Body of pancreas (tissue), 4 donors: ENCODE measurements at regions not wholly inside any gene's neighbourhood (a gene's known extent, or its start where the extent isn't known, plus 50 kb on each side); places are given as distances from the start of the nearest gene placed in this dataset.

Experiments
- POLR2A ChIP-seq, 3 donors: fragments of 450-650 bp; IDR thresholded peaks; one replicate each; pipeline ENCODE4 v1.6.1; 2016; ENCODE audit warnings: antibody characterized with exemption in 3 of 3, mild to moderate bottlenecking in 2 of 3
- TF ChIP-seq, protein P1 (sequence below), 7 experiments: fragments of 450-650 bp in 4 of 7; fragments of 200-600 bp in 3 of 7; sonication (generic) in 3 of 7; IDR thresholded peaks; one replicate each; pipeline ENCODE4 v1.5.1; 2016 to 2019; ENCODE audit warnings: antibody characterized with exemption in 7 of 7

DNA sequence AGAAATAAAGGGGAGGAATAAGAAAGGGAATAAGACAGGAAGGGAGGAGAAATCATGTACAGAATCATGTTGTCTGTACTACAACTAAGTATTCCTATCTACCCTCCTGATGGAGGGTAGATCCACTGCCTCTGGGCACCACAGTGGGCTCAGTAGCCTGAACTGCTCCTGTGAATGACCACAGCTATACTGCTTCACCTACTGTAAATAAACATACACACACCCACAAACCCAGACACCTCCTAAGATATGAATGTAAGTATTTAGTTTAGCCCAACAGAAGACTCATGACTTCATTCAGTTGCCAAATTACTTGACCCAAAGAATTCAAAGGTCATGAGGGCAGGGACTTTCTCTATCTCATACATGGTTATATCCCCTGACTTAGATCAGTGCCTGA, 177.3 kb upstream of the C11orf58 start:
- no peak for TF ChIP-seq POLR2A (IDR thresholded peaks at IDR 0.05)
- TF ChIP-seq, protein P1, sequence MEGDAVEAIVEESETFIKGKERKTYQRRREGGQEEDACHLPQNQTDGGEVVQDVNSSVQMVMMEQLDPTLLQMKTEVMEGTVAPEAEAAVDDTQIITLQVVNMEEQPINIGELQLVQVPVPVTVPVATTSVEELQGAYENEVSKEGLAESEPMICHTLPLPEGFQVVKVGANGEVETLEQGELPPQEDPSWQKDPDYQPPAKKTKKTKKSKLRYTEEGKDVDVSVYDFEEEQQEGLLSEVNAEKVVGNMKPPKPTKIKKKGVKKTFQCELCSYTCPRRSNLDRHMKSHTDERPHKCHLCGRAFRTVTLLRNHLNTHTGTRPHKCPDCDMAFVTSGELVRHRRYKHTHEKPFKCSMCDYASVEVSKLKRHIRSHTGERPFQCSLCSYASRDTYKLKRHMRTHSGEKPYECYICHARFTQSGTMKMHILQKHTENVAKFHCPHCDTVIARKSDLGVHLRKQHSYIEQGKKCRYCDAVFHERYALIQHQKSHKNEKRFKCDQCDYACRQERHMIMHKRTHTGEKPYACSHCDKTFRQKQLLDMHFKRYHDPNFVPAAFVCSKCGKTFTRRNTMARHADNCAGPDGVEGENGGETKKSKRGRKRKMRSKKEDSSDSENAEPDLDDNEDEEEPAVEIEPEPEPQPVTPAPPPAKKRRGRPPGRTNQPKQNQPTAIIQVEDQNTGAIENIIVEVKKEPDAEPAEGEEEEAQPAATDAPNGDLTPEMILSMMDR (IDR thresholded peaks at IDR 0.05): no peak
